Kidney (tissue), 13 donors: ENCODE measurements at regions not wholly inside any gene's neighbourhood (a gene's known extent, or its start where the extent isn't known, plus 50 kb on each side); places are given as distances from the start of the nearest gene placed in this dataset.

Experiments used
- DNase-seq, 5 donors: peaks; one replicate each; pipeline ENCODE4 v3.0.0-alpha.2; 2013 to 2020
- FAIRE-seq: peaks from 2 replicates; lab custom pipeline; 2012; peaks lifted over from hg19 to GRCh38; lab: Jason Lieb, UNC
- H3K27ac ChIP-seq, 2 donors: one replicate each; pipeline ENCODE4 v1.7.0; 2013; ENCODE audit warnings: low read depth in 2 of 2, low read length in 2 of 2, inconsistent platforms in 1 of 2
- H3K27me3 ChIP-seq: one replicate; pipeline ENCODE4 v1.7.1; 2013; ENCODE audit warnings: low read length, inconsistent platforms; ENCODE audit not compliant: control insufficient read depth, insufficient read depth
- H3K36me3 ChIP-seq, 3 donors: one replicate each; pipeline versions ENCODE4 v1.7.0 to v1.7.1; 2013; ENCODE audit warnings: low read length in 3 of 3, control low read depth in 1 of 3, inconsistent platforms in 1 of 3; ENCODE audit not compliant: insufficient read depth in 3 of 3, control insufficient read depth in 2 of 3
- H3K4me1 ChIP-seq, 3 donors: one replicate each; pipeline versions ENCODE4 v1.7.0 to v1.7.1; 2013; ENCODE audit warnings: low read length in 3 of 3, inconsistent platforms in 1 of 3, low read depth in 1 of 3; ENCODE audit not compliant: control insufficient read depth in 2 of 3, insufficient read depth in 2 of 3
- H3K4me3 ChIP-seq, 3 donors: one replicate each; pipeline versions ENCODE4 v1.7.0 to v1.8.1; 2013; ENCODE audit warnings: low read length in 3 of 3, control low read depth in 1 of 3, inconsistent platforms in 1 of 3
- H3K9ac ChIP-seq, 3 donors: one replicate each; pipeline versions ENCODE4 v1.7.0 to v1.7.1; 2013; ENCODE audit warnings: low read length in 3 of 3, control low read depth in 1 of 3, inconsistent platforms in 1 of 3
- H3K9me3 ChIP-seq, 3 donors: one replicate each; pipeline versions ENCODE4 v1.7.0 to v1.7.1; 2013; ENCODE audit warnings: low read length in 3 of 3, control low read depth in 1 of 3, inconsistent platforms in 1 of 3; ENCODE audit not compliant: control insufficient read depth in 2 of 3, insufficient read depth in 1 of 3
- CTCF ChIP-seq: IDR thresholded peaks from 3 replicates; pipeline ENCODE4 v1.5.1; 2012; ENCODE audit warnings: mild to moderate bottlenecking, moderate library complexity, borderline replicate concordance; ENCODE audit not compliant: insufficient read depth; ENCODE audit errors: extremely low read depth
- intact Hi-C: fragments of 100-400 bp; cut with DNase I; formaldehyde crosslinking; loops from one replicate; pipeline ENCODE4 v1.11.1; 2022
- donor health status: control.
- donor health status: control.
- donor health status: control.
- donor health status: control.
- donor health status: control.
- donor health status: DM: yes; HTN: yes; CAD: no.
- donor health status: Normal renal cell carcinoma (clear cell type).

GRCh38 chr11:37040921-37041320 is 442.9 kb upstream of the RAG2 start:
- Histone ChIP-seq H3K4me3 (no peak overlapping the region), H3K27ac (no peak overlapping the region), H3K9me3 (no peaks in the 10 kb centered on the region), H3K36me3 (no peaks in the 10 kb centered on the region), H3K4me1 (no peaks in the 10 kb centered on the region), H3K27me3 (no peaks in the 10 kb centered on the region), H3K9ac (no peak overlapping the region)
- DNase-seq (no peak), FAIRE-seq (no peak)
- intact Hi-C loops, result no loop called here
- no peak for TF ChIP-seq CTCF

- FAIRE-seq, result no peak
- Histone ChIP-seq H3K27ac (no peak overlapping the region), H3K9ac (no peak overlapping the region), H3K27me3 (no peaks in the 10 kb centered on the region), H3K4me3 (no peak overlapping the region), H3K36me3 (no peaks in the 10 kb centered on the region), H3K4me1 (no peaks in the 10 kb centered on the region), H3K9me3 (no peaks in the 10 kb centered on the region)
- intact Hi-C loops, result no loop called here
- no peak for TF ChIP-seq CTCF
- DNase-seq, result no peak
Observed at GRCh38 chr11:37038911-37039310, 440.9 kb upstream of the RAG2 start.

- no peaks in the 10 kb centered on the region for H3K9me3 ChIP-seq
- no peak for FAIRE-seq
- H3K27me3 ChIP-seq, result no peaks in the 10 kb centered on the region
- H3K9ac ChIP-seq, result no peak overlapping the region
- intact Hi-C loops, result no loop called here
- no peak for TF ChIP-seq CTCF
- H3K36me3 ChIP-seq, result no peaks in the 10 kb centered on the region
- H3K27ac ChIP-seq, result no peak overlapping the region
- DNase-seq, result no peak
- H3K4me3 ChIP-seq, result no peak overlapping the region
- H3K4me1 ChIP-seq, result no peaks in the 10 kb centered on the region
Observed at GRCh38 chr11:37026741-37027140, 428.7 kb upstream of the RAG2 start.

GRCh38 chr11:37026326-37026725 is 428.3 kb upstream of the RAG2 start:
- DNase-seq, result peak in 2 of 5 donors; percentile 4 to 8
- Histone ChIP-seq H3K27ac (no peak overlapping the region), H3K27me3 (no peaks in the 10 kb centered on the region), H3K9me3 (no peaks in the 10 kb centered on the region), H3K4me3 (no peak overlapping the region), H3K9ac (no peak overlapping the region), H3K36me3 (no peaks in the 10 kb centered on the region), H3K4me1 (no peaks in the 10 kb centered on the region)
- no peak for TF ChIP-seq CTCF
- intact Hi-C loops, result no loop called here
- no peak for FAIRE-seq
